ENCODE measurements at regions not wholly inside any gene's neighbourhood (a gene's known extent, or its start where the extent isn't known, plus 50 kb on each side); places are given as distances from the start of the nearest gene placed in this dataset.

DNA sequence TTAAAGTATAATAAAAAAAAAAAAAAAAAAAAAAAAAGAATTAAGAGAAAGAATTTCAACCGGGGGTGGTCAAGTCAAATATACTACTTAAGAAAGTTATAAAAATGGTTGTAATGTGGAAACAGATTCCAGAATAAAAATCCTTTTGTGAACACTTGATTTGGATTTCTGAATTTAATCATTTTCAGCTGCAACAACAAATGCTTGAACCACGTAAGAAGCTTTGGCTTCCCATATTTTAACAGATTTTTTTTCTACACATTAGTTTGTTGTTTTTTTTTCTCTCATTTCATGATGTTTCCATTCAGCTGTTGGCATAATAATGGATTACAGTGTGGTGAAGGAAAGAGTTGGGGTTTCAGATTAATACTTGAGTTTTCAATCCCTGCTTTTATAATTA lies 137.3 kb upstream of the AGR3 start:
- no peak for DNase-seq (ENCODE audit: low spot score)

DNA sequence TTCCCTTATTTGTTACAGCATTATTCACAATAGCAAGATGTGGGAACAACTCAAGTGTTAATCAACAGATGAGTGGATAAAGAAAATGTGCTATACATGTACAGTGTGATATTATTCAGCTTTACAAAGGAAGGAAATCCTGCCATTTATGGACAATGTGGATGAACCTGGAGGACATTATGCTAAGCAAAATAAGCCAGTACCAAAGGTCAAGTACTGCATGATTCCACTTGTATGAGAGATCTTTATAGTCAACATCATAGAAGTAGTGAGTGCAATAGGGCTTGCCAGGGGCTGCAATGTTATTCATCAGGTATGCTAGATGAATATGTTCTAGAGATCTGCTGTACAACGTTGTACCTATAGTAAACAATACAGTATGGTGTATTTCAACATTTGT lies 138.5 kb upstream of the AGR3 start:
- no peak for DNase-seq (ENCODE audit: low spot score)

DNA sequence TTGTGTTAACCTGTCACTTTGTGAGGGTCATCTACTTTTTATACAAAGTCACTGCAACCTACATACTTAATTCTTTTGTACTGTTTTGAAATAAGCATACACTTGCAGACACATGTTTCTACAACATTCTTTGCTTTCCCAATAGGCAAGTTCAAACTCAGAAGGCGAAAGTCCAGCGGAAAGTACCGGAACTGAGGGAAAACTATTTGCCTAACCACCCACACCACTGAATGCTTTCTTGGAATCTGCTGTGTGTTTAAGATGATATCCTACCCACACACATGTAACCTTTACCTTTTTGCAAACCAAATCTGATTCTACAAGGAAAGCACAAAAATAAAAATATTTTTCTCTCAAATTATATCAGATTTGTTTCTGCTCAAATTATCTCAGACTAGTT lies 139.4 kb upstream of the AGR3 start:
- no peak for DNase-seq (ENCODE audit: low spot score)

DNA sequence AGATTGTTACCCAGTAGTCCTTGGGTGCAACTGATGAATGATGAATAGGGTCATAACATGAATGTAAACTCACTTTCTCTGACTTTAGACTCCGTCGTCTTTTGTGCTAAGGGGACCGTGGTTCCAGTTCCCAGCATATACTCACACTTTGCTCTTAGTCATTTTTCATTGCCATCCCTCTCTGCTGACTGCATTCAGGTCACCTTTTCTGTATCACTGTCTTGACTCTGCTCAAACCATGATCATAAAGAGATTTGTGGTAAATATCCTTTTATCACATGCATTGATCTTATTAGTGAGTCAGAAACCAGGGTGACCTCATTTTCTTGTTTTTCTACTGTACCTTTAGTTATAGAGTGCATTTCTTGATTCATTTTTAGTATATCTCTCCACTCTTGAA lies 141.1 kb upstream of the AGR3 start:
- DNase-seq (ENCODE audit: low spot score) = peak; percentile 44

- no peak for DNase-seq (ENCODE audit: low spot score)
Observed at GRCh38 chr7:17026269-17026668, 144.5 kb upstream of the AGR3 start.

- no peak for DNase-seq (ENCODE audit: low spot score)
Observed at GRCh38 chr7:17027143-17027788, 145.5 kb upstream of the AGR3 start.

DNA sequence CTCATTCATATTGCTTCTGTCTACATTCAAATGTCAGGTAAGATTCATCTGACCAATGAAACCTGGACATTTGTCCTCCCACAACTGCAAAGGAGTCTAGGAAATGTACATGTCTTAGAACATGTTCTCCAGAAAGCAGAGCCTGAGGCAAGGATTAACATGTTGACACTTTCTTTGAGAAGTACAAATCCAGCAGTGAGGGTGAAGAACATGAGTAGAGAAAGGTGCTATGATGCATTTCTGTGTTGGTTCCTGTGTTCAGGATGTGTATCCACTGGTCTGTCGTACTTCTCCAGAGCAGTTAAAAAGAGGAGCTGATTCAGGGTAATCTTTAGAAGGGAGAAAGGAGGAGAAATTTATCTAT lies 146.0 kb upstream of the AGR3 start:
- no peak for DNase-seq (ENCODE audit: low spot score)

GRCh38 chr7:17029150-17029549 lies 147.4 kb upstream of the AGR3 start:
- DNase-seq (ENCODE audit: low spot score) = peak; percentile 37

- no peak for DNase-seq (ENCODE audit: low spot score)
Observed at GRCh38 chr7:17030559-17030958, 148.8 kb upstream of the AGR3 start.

DNA sequence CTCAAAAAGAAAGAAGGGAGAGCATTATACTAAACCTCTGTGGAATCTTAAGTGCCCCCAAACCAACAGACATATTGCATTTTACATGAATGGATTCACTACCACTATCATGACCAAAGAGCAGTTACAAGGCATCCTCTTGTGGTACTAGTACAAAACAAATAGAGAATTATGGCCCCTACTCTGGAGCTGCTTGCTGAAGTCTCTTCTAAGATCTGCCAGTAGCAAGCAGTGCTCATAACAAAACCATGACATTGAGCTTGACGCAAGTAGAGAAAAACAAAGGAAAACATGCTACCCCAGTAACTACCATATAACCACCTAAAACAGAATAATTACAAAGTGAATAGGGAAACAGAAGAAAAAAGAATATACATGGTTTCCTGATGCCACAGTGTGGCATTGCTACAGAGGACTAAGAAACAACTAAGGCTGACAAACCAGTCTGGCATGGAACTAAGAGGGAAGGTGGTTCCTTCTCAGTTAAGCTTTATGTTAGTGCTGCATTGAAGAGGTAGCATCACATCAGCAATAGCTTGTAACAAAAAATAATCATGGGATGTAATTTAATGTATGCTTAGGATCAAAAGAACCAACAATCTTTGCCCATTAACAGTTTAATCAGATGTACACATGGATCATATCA lies 150.2 kb upstream of the AGR3 start:
- no peak for DNase-seq (ENCODE audit: low spot score)

DNA sequence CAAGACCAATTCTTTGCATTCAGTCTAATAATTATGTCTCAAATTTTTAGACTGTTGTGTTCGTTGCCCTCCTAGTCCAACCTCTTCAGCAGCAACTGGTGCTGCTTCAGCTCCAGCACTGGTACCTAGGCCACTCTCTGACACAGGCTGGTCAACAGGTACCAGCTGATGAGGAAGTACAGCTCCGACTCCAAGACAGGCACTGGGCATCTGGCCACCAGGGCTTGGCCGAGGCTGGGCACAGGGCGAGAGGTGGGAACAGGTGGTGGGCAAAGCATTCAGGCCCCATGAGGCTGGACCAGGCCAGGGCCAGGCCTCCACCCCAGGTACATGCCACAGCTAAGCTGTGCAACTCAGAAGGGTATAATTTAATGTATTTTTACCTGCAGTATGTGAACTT lies 151.5 kb upstream of the AGR3 start:
- DNase-seq (ENCODE audit: low spot score) = no peak

DNA sequence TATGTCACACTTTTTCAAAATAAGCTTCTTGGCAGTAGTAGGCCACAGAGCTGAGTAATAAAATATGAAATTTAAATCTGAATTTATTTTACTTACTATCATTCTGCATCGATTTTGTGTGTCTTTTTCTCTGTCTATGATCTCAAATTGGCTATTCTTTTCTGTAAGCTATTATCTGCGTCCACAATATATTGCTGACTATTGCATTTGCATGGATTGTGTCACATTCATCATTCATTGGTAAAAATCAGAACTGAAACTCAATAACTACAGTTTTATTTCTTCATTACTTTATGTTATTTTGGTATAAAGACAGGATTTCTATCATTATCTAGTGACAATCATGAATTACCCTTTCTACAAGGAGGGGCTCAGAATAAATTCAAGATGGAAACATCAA lies 154.8 kb upstream of the AGR3 start:
- DNase-seq (ENCODE audit: low spot score) = no peak

- DNase-seq (ENCODE audit: low spot score) = no peak
Observed at GRCh38 chr7:17037356-17037755, 155.6 kb upstream of the AGR3 start.

DNA sequence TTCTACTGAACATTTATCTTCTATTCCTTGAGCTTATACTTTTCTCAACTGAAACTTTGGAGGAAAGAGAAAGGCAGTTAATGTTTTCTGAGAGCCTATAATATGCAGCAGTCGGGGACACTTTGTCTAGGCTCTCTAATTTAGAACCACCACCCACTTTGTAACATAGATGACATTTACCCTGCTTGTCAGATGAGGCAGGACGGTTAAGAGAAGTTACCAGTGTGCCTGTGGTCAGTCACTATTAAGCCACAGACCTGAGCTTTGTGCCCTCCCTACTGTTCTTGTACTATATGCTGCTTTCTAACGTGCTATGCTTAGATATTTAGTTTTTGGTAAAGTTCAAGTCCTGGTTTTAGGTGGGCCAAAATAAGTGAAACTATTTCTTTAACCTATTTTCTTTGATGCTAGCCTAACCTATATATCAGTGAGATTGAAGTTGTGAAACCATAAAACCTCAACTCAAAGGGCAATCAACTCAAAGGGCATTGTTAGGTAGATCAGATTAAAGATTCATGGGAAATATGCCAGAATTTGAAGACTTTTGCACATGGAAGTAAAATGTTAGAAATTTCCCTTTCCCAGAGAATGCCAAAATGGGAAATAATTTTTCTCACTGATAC lies 156.5 kb upstream of the AGR3 start:
- no peak for DNase-seq (ENCODE audit: low spot score)

DNA sequence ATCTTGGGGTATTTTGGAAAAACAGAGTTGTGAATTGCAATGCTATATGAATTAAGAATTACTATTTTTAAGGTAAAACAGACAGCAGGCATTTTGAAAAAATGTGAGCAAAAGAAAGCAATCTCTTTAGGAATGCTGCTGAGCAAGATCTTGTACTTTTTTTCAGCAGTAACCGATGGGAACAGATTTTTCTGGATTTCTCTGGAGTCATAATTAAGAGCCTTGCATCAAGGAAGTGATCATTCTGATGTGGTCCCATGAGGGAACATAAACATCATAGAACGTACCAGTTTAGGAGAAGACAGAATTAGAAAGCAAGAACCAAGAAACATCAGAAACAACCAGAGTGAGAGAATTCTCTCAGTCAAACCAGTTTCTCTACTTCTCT lies 157.0 kb upstream of the AGR3 start:
- DNase-seq (ENCODE audit: low spot score) = no peak

DNA sequence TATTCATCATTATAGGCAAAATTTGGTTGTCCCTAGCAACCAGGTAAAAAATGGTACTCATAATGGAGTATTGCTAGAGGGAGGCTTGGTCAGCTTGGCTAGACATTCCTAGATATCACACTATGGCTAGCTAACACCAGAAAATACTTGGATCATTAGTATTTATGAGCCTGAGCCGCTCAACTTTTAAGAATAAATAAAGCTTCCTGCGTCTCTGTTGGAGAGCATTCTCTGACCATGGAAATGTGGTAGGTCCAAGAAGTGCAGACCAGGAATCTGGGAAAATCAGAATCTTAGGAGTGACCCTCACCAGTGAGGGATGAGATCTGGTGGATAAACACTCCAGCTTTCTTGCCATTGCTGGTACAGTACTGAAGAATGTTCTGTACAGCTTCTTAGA lies 157.6 kb upstream of the AGR3 start:
- no peak for DNase-seq (ENCODE audit: low spot score)

- no peak for DNase-seq (ENCODE audit: low spot score)
Observed at GRCh38 chr7:17040716-17041115, 158.9 kb upstream of the AGR3 start.

DNA sequence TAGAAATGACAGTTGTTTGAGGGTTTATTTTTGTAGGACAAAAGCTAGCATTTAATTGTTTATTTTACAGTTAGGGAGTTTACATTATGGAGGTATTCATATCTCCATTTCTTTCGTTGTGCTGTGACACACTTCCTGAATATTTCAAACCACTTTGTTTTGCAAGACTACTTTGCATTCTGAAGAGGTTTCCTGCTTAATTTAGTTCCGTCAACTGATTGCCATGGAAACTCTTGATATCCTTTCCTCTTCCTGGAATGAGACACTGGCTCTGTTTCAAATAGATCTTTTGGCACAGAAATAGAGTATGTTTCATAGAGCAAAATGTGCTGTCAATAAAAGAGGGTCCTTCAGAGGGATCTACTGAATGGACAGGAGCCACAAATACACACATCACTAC lies 159.5 kb upstream of the AGR3 start:
- peak; percentile 28 for DNase-seq (ENCODE audit: low spot score)

DNA sequence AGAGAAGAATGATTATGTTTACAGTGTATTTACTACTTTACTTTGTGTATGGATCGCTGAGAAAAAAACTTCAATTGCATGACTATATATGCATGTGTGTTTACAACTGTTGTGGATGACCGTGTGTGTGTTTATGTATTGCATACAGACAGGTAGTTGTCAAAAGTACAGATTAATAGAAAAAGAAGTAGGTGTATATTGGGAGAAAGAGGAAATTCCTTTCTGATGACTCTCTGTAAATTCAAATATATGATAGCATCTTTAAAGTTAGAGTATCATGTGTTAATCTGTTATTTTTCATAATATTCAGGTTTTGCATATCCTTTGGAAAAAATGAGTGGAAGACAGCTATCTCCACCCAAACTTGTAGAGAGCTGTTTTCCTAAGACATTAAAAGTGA lies 160.4 kb upstream of the AGR3 start:
- DNase-seq (ENCODE audit: low spot score) = no peak

GRCh38 chr7:17043012-17043877 lies 161.5 kb upstream of the AGR3 start:
- DNase-seq (ENCODE audit: low spot score) = no peak

DNA sequence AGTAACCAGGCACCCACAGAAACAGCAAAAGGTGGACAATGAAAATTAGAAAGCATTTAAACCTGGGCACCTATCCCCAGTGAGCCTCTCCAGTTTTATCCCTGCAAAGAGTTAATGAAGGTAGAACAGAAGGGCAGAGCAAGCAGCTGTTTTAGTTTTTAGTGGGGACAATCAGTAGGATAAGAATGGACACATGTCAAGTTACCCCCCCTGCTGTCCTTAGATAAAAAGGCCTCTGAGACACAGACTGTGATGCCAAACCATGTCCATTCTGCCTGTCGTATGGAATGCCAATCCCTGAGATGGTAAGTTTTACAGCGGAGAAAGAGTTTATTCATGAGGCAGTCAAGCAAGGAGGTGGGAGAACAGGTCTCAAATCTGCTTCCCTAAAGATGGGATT lies 162.6 kb upstream of the AGR3 start:
- DNase-seq (ENCODE audit: low spot score) = no peak

DNA sequence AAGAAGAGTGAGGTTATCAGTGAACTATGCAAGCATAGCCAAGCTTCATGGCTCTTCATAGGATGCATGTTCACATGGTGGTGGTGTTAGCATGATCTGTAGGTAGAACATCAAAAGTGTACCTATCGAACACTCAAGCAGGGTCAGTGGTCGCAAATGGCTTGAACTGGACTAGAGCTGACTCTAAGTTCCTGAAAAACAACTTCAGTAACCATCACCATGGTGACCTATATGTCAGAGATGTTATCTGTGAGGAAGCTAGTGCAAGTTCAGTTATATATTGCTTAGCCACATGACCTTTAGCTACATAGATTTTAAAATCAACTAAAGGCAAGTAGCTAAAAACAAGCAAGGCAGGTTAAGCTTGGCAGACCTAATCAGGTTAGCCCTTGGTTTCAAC lies 163.1 kb upstream of the AGR3 start:
- no peak for DNase-seq (ENCODE audit: low spot score)

DNA sequence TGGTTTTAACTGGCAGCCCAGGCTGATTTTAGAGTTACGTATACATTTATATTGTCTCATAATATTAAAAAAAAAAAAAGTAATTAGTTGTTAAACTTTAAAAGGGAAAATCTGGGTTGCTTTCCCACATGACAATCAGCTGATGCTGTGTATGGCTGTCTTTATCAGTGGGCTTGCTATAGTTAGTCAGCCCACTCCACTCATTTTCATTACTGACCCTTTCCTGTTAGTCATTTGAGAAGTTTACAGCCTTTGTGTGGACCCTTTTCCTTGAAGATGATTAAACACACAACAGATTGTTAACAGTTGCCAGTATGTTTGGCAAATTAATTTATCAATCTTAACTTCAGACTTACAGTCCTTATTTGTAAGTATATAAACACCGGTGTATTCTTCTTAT lies 164.5 kb upstream of the AGR3 start:
- no peak for DNase-seq (ENCODE audit: low spot score)
